ENCODE measurements at regions not wholly inside any gene's neighbourhood (a gene's known extent, or its start where the extent isn't known, plus 50 kb on each side); places are given as distances from the start of the nearest gene placed in this dataset.

DNA sequence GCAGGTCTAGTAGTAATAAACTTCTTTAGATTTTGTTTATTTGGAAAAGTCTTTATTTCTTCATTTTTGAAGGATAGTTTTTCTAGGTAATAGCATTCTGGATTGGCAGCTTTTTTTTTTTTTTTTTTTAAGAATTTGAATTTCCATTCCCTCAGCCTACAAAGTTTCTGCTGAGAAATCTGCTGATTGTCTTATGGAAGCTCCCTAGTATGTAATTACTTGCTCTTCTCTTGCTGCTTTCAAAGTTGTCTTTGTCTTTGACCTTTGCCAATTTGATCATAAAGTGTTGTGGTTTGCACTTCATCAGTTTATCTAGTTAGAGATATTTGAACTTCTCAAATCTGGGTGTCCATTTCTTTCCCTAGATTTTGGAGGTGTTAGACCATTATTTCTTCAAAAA lies 82.2 kb upstream of the GMDS start:
- H3K27me3 ChIP-seq (ENCODE audit: control insufficient read depth in 1 of 2, insufficient read depth in 2 of 2, low read length in 2 of 2), result no peaks in the 10 kb centered on the region
- DNase-seq (ENCODE audit: low spot score) (no peak), ATAC-seq (no peak), FAIRE-seq (no peak)
- H2AFZ ChIP-seq (ENCODE audit: low read length), result no peak overlapping the region
- H3K27ac ChIP-seq (ENCODE audit: extremely low read length, insufficient read depth, low read length), result no peak overlapping the region
- no peaks in the 10 kb centered on the region for H4K20me1 ChIP-seq (ENCODE audit: insufficient read depth, low read length)
- no peaks in the 10 kb centered on the region; a peak in 1 of 5 replicates for H3K36me3 ChIP-seq (replicated peaks in 1 of 2; ENCODE audit: control insufficient read depth in 1 of 2, insufficient read depth in 2 of 2, low read length in 2 of 2)
- peaks cover 61% of the 10 kb centered on the region for H3K9me3 ChIP-seq (ENCODE audit: low read length)
- H3K4me2 ChIP-seq (ENCODE audit: low read depth, low read length), result no peak overlapping the region
- H3K79me2 ChIP-seq (ENCODE audit: insufficient read depth, low read length), result no peaks in the 10 kb centered on the region
- intact Hi-C loops (cut with micrococcal nuclease; ENCODE audit: unreplicated experiment) (no loop called here), in situ Hi-C loops (cut with HindIII; ENCODE audit: extremely low pct_ligation_motif_present, low pct_unique_long_range_greater_than_20kb) (no loop called here)
- no peak for TF ChIP-seq NR3C1 (CRISPR knock-in tag; IDR thresholded peaks at IDR 0.05)
- TF ChIP-seq ZNF317 (CRISPR knock-in tag; IDR thresholded peaks at IDR 0.05), result peak; percentile 92
- ChIA-PET POLR2A (no interaction called here), CTCF (ENCODE audit: low intra/inter-chr PET ratio, low total read pairs) (no interaction called here)
- no TSS peak for BruUV-seq (replicated peaks)
- peaks cover 6% of the 10 kb centered on the region; the same call in 1 of the 2 replicates for H3K4me1 ChIP-seq (ENCODE audit: insufficient read depth, low read length)
- no peak overlapping the region for H3K4me3 ChIP-seq (replicated peaks in 1 of 3; ENCODE audit: insufficient read depth in 1 of 3, low read depth in 2 of 3, low read length in 3 of 3)
- H3K9ac ChIP-seq (ENCODE audit: insufficient read depth, low read depth, low read length), result no peak overlapping the region

DNA sequence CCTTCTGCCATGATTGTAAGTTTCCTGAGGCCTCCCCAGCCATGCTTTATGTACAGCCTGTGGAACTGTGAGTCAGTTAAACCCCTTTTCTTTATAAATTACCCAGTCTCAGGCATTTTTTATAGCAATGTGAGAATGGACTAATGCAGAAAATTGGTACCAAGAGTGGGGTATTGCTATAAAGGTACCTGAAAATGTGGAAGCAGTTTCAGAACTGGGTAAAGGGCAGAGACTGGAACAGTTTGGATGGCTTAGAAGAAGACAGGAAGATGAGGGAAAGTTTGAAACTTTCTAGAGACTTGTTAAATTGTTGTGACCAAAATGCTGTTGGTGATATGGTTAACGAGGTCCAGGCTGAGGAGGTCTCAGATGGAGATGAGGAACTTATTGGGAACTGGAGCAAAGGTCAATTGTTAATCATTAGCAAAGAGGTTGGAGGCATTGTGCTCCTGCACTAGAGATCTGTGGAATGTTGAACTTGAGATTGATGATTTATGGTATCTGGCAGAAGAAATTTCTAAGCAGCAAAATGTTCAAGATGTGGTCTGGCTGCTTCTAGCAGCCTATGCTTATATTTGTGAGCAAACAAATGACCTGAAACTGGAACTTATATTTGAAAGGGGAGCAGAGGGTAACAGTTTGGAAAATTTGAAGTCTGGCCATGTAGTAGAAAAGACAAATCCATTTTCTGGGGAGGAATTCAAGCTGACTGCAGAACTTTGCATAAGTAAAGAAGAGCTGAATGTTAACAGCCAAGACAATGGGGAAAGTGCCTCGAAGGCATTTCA lies 79.0 kb upstream of the GMDS start:
- no peak for ATAC-seq
- peaks cover 6% of the 10 kb centered on the region; the same call in 1 of the 2 replicates for H3K4me1 ChIP-seq (ENCODE audit: insufficient read depth, low read length)
- no TSS peak for BruUV-seq (replicated peaks)
- no peaks in the 10 kb centered on the region for H3K79me2 ChIP-seq (ENCODE audit: insufficient read depth, low read length)
- ChIA-PET CTCF (ENCODE audit: low intra/inter-chr PET ratio, low total read pairs) (no interaction called here), POLR2A (no interaction called here)
- no peak overlapping the region for H3K4me2 ChIP-seq (ENCODE audit: low read depth, low read length)
- no peak overlapping the region for H3K27ac ChIP-seq (ENCODE audit: extremely low read length, insufficient read depth, low read length)
- no peak for FAIRE-seq
- 51% methylated on average over 2 of the region's 2 CpGs for WGBS (ENCODE audit: low lambda C conversion rate)
- no peak overlapping the region for H3K9ac ChIP-seq (ENCODE audit: insufficient read depth, low read depth, low read length)
- DNase-seq (ENCODE audit: low spot score), result no peak
- H3K36me3 ChIP-seq (replicated peaks in 1 of 2; ENCODE audit: control insufficient read depth in 1 of 2, insufficient read depth in 2 of 2, low read length in 2 of 2), result no peaks in the 10 kb centered on the region; a peak in 1 of 5 replicates
- H4K20me1 ChIP-seq (ENCODE audit: insufficient read depth, low read length), result no peaks in the 10 kb centered on the region
- peaks cover 66% of the 10 kb centered on the region for H3K9me3 ChIP-seq (ENCODE audit: low read length)
- intact Hi-C loops (cut with micrococcal nuclease; ENCODE audit: unreplicated experiment), result loop anchor here (5.0 kb wide), 1 partner anchor 67 kb away; no protein-coding TSS in a partner anchor
- no peak overlapping the region for H2AFZ ChIP-seq (ENCODE audit: low read length)
- H3K27me3 ChIP-seq (ENCODE audit: control insufficient read depth in 1 of 2, insufficient read depth in 2 of 2, low read length in 2 of 2), result no peaks in the 10 kb centered on the region
- H3K4me3 ChIP-seq (replicated peaks in 1 of 3; ENCODE audit: insufficient read depth in 1 of 3, low read depth in 2 of 3, low read length in 3 of 3), result no peak overlapping the region
- in situ Hi-C loops (cut with HindIII; ENCODE audit: extremely low pct_ligation_motif_present, low pct_unique_long_range_greater_than_20kb), result no loop called here
- TF ChIP-seq ZNF616 (CRISPR knock-in tag; IDR thresholded peaks at IDR 0.05; ENCODE audit: low read depth), result no peak
- TF ChIP-seq MEIS2 (CRISPR knock-in tag; IDR thresholded peaks at IDR 0.05), result no peak
- TF ChIP-seq ZNF224 (CRISPR knock-in tag; IDR thresholded peaks at IDR 0.05), result no peak
- TF ChIP-seq ZNF790 (CRISPR knock-in tag; IDR thresholded peaks at IDR 0.05; ENCODE audit: borderline replicate concordance), result no peak
- TF ChIP-seq KLF12 (CRISPR knock-in tag; IDR thresholded peaks at IDR 0.05; ENCODE audit: borderline replicate concordance), result no peak
- TF ChIP-seq, protein P1, sequence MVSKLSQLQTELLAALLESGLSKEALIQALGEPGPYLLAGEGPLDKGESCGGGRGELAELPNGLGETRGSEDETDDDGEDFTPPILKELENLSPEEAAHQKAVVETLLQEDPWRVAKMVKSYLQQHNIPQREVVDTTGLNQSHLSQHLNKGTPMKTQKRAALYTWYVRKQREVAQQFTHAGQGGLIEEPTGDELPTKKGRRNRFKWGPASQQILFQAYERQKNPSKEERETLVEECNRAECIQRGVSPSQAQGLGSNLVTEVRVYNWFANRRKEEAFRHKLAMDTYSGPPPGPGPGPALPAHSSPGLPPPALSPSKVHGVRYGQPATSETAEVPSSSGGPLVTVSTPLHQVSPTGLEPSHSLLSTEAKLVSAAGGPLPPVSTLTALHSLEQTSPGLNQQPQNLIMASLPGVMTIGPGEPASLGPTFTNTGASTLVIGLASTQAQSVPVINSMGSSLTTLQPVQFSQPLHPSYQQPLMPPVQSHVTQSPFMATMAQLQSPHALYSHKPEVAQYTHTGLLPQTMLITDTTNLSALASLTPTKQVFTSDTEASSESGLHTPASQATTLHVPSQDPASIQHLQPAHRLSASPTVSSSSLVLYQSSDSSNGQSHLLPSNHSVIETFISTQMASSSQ (IDR thresholded peaks at IDR 0.05; ENCODE audit: low read depth), result 0 out of 2 replicates have a peak, but pooled peaks have one; percentile 17
- TF ChIP-seq, protein P1 (CRISPR knock-in tag; IDR thresholded peaks at IDR 0.05; ENCODE audit: borderline replicate concordance), result no peak
- TF ChIP-seq, protein P2, sequence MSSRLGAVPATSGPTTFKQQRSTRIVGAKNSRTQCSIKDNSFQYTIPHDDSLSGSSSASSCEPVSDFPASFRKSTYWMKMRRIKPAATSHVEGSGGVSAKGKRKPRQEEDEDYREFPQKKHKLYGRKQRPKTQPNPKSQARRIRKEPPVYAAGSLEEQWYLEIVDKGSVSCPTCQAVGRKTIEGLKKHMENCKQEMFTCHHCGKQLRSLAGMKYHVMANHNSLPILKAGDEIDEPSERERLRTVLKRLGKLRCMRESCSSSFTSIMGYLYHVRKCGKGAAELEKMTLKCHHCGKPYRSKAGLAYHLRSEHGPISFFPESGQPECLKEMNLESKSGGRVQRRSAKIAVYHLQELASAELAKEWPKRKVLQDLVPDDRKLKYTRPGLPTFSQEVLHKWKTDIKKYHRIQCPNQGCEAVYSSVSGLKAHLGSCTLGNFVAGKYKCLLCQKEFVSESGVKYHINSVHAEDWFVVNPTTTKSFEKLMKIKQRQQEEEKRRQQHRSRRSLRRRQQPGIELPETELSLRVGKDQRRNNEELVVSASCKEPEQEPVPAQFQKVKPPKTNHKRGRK (CRISPR knock-in tag; IDR thresholded peaks at IDR 0.05), result no peak
- TF ChIP-seq, protein P3, sequence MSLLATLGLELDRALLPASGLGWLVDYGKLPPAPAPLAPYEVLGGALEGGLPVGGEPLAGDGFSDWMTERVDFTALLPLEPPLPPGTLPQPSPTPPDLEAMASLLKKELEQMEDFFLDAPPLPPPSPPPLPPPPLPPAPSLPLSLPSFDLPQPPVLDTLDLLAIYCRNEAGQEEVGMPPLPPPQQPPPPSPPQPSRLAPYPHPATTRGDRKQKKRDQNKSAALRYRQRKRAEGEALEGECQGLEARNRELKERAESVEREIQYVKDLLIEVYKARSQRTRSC (CRISPR knock-in tag; IDR thresholded peaks at IDR 0.05; ENCODE audit: low read depth), result no peak
- no peak for TF ChIP-seq NR3C1 (CRISPR knock-in tag; IDR thresholded peaks at IDR 0.05)
